ENCODE measurements at regions not wholly inside any gene's neighbourhood (a gene's known extent, or its start where the extent isn't known, plus 50 kb on each side); places are given as distances from the start of the nearest gene placed in this dataset.

- TF ChIP-seq CTCF (IDR thresholded peaks at IDR 0.05; ENCODE audit: insufficient read depth in 1 of 2, low read depth in 1 of 2, low read length in 1 of 2, severe bottlenecking in 1 of 2, unreplicated experiment in 1 of 2): no peak
- H3K4me3 Mint-ChIP-seq (ENCODE audit: unreplicated experiment): no peak overlapping the region
- intact Hi-C loops (cut with micrococcal nuclease; ENCODE audit: unreplicated experiment): no loop called here
- no peak overlapping the region for H3K27ac Mint-ChIP-seq (ENCODE audit: unreplicated experiment)
- H3K4me1 Mint-ChIP-seq (ENCODE audit: low read depth, unreplicated experiment): peaks cover 7% of the 10 kb centered on the region
- POLR2A ChIA-PET: no interaction called here
- peaks cover 34% of the 10 kb centered on the region for H3K9me3 Mint-ChIP-seq (ENCODE audit: unreplicated experiment)
- no peak for DNase-seq
- BruUV-seq (replicated peaks): no TSS peak
- Histone ChIP-seq H3K27me3 (replicated peaks; ENCODE audit: control insufficient read depth, insufficient read depth, low read length) (no peaks in the 10 kb centered on the region), H3K4me1 (peaks cover 18% of the 10 kb centered on the region), H3K36me3 (ENCODE audit: control insufficient read depth, insufficient read depth, low read length) (no peaks in the 10 kb centered on the region), H3K9me3 (peaks cover 16% of the 10 kb centered on the region), H3K4me3 (ENCODE audit: low read depth, low read length) (no peak overlapping the region)
- H3K27me3 Mint-ChIP-seq (ENCODE audit: insufficient read depth, unreplicated experiment): no peaks in the 10 kb centered on the region
- CTCF ChIA-PET: no interaction called here
- no peaks in the 10 kb centered on the region for H3K36me3 Mint-ChIP-seq (ENCODE audit: insufficient read depth, unreplicated experiment)
Measured at GRCh38 chr2:200144571-200144970, 161.9 kb upstream of the SPATS2L start.

- H3K4me1 ChIP-seq: peaks cover 14% of the 10 kb centered on the region
- Mint-ChIP-seq H3K27me3 (ENCODE audit: insufficient read depth, unreplicated experiment) (no peaks in the 10 kb centered on the region), H3K9me3 (ENCODE audit: unreplicated experiment) (peaks cover 53% of the 10 kb centered on the region), H3K4me3 (ENCODE audit: unreplicated experiment) (no peak overlapping the region), H3K4me1 (ENCODE audit: low read depth, unreplicated experiment) (peaks cover 7% of the 10 kb centered on the region), H3K27ac (ENCODE audit: unreplicated experiment) (no peak overlapping the region), H3K36me3 (ENCODE audit: insufficient read depth, unreplicated experiment) (no peaks in the 10 kb centered on the region)
- DNase-seq: no peak
- intact Hi-C loops (cut with micrococcal nuclease; ENCODE audit: unreplicated experiment): no loop called here
- H3K4me3 ChIP-seq (ENCODE audit: low read depth, low read length): no peak overlapping the region
- ChIA-PET POLR2A (no interaction called here), CTCF (no interaction called here)
- no peak for TF ChIP-seq CTCF (IDR thresholded peaks at IDR 0.05; ENCODE audit: insufficient read depth in 1 of 2, low read depth in 1 of 2, low read length in 1 of 2, severe bottlenecking in 1 of 2, unreplicated experiment in 1 of 2)
- no TSS peak for BruUV-seq (replicated peaks)
- no peaks in the 10 kb centered on the region for H3K27me3 ChIP-seq (replicated peaks; ENCODE audit: control insufficient read depth, insufficient read depth, low read length)
- H3K9me3 ChIP-seq: peaks cover 34% of the 10 kb centered on the region
- H3K36me3 ChIP-seq (ENCODE audit: control insufficient read depth, insufficient read depth, low read length): no peaks in the 10 kb centered on the region
Measured at GRCh38 chr2:200146501-200146900, 160.0 kb upstream of the SPATS2L start.

GRCh38 chr2:200147371-200147770 is 159.1 kb upstream of the SPATS2L start:
- no peak for DNase-seq
- H3K27me3 Mint-ChIP-seq (ENCODE audit: insufficient read depth, unreplicated experiment): no peaks in the 10 kb centered on the region
- Histone ChIP-seq H3K4me3 (ENCODE audit: low read depth, low read length) (no peak overlapping the region), H3K9me3 (peaks cover 39% of the 10 kb centered on the region), H3K36me3 (ENCODE audit: control insufficient read depth, insufficient read depth, low read length) (no peaks in the 10 kb centered on the region), H3K27me3 (replicated peaks; ENCODE audit: control insufficient read depth, insufficient read depth, low read length) (no peaks in the 10 kb centered on the region), H3K4me1 (peaks cover 14% of the 10 kb centered on the region)
- ChIA-PET POLR2A (no interaction called here), CTCF (no interaction called here)
- no peaks in the 10 kb centered on the region for H3K36me3 Mint-ChIP-seq (ENCODE audit: insufficient read depth, unreplicated experiment)
- no peak for TF ChIP-seq CTCF (IDR thresholded peaks at IDR 0.05; ENCODE audit: insufficient read depth in 1 of 2, low read depth in 1 of 2, low read length in 1 of 2, severe bottlenecking in 1 of 2, unreplicated experiment in 1 of 2)
- intact Hi-C loops (cut with micrococcal nuclease; ENCODE audit: unreplicated experiment): no loop called here
- H3K4me1 Mint-ChIP-seq (ENCODE audit: low read depth, unreplicated experiment): peaks cover 7% of the 10 kb centered on the region
- H3K27ac Mint-ChIP-seq (ENCODE audit: unreplicated experiment): no peak overlapping the region
- no peak overlapping the region for H3K4me3 Mint-ChIP-seq (ENCODE audit: unreplicated experiment)
- H3K9me3 Mint-ChIP-seq (ENCODE audit: unreplicated experiment): peaks cover 62% of the 10 kb centered on the region
- no TSS peak for BruUV-seq (replicated peaks)

Data from Caco-2 (cell line).